ENCODE measurements at regions not wholly inside any gene's neighbourhood (a gene's known extent, or its start where the extent isn't known, plus 50 kb on each side); places are given as distances from the start of the nearest gene placed in this dataset.

- no peak for TF ChIP-seq CTCF (conservative IDR thresholded peaks at IDR 0.05; ENCODE audit: low read depth, low read length)
- DNase-seq (ENCODE audit: low read depth): no peak
- H3K4me3 ChIP-seq (ENCODE audit: low read depth, low read length): no peak overlapping the region
Measured at GRCh38 chr2:43117521-43118143, 108.8 kb downstream of the ZFP36L2 start.

GRCh38 chr2:43116988-43117387 is 109.4 kb downstream of the ZFP36L2 start:
- H3K4me3 ChIP-seq (ENCODE audit: low read depth, low read length): no peak overlapping the region
- no peak for DNase-seq (ENCODE audit: low read depth)
- TF ChIP-seq CTCF (conservative IDR thresholded peaks at IDR 0.05; ENCODE audit: low read depth, low read length): no peak

DNA sequence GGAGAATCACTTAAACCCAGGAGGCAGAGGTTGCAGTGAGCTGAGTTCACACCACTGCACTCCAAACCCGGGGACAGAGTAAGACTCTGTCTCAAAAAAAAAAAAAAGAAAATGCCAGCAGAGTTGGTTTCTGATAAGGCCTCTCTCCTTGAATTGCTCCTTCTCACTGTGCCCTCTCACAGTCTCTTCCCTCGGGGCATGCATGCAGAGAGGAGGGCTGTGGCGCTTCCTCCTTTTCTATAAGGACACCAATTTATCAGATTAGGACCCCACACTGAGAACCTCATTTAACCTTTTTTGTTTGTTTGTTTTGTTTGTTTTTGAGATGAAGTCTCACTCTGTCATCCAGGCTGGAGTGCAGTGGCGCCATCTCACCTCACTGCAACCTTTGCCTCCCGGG is 110.5 kb downstream of the ZFP36L2 start:
- H3K4me3 ChIP-seq (ENCODE audit: low read depth, low read length): no peak overlapping the region
- no peak for TF ChIP-seq CTCF (conservative IDR thresholded peaks at IDR 0.05; ENCODE audit: low read depth, low read length)
- no peak for DNase-seq (ENCODE audit: low read depth)

GRCh38 chr2:43114210-43114609 is 112.2 kb downstream of the ZFP36L2 start:
- no peak overlapping the region for H3K4me3 ChIP-seq (ENCODE audit: low read depth, low read length)
- DNase-seq (ENCODE audit: low read depth): peak; percentile 31
- TF ChIP-seq CTCF (conservative IDR thresholded peaks at IDR 0.05; ENCODE audit: low read depth, low read length): no peak

GRCh38 chr2:43111788-43112554 is 114.4 kb downstream of the ZFP36L2 start:
- no peak overlapping the region for H3K4me3 ChIP-seq (ENCODE audit: low read depth, low read length)
- TF ChIP-seq CTCF (conservative IDR thresholded peaks at IDR 0.05; ENCODE audit: low read depth, low read length): no peak
- DNase-seq (ENCODE audit: low read depth): no peak

DNA sequence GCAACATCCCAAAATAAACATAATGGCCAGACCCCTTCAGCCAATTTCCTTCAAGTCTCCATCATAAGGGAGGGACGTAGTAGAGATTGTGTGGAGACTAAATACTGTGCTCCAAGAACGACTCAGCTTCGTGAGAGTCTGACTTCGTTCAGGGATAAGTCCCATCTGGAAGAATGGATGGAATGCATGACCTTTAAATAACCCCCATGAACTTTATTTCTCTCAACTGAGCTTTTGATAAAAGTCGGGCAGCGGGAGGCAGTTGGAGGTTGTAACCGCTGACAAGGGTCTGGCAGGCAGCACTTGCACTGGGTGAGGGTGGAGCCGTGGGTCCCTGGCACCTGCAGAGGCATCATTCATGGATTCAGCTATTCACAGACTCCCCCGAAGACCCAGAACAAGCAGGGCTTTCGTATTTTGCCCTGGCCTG is 115.9 kb downstream of the ZFP36L2 start:
- DNase-seq (ENCODE audit: low read depth): peak; percentile 65
- no peak overlapping the region for H3K4me3 ChIP-seq (ENCODE audit: low read depth, low read length)

More for the DNA sequence above, 115.9 kb downstream of the ZFP36L2 start:
- no peak for TF ChIP-seq CTCF (conservative IDR thresholded peaks at IDR 0.05; ENCODE audit: low read depth, low read length)

All from choroid plexus epithelial cell (primary cell).